GM23338 (cell line): ENCODE measurements at regions not wholly inside any gene's neighbourhood (a gene's known extent, or its start where the extent isn't known, plus 50 kb on each side); places are given as distances from the start of the nearest gene placed in this dataset.

Experiments used
- ATAC-seq: fragments of 200-7000 bp; cut with Tn5 transposase; 3 replicates; pipeline ENCODE4 v1.9.1; 2020
- DNase-seq: peaks from one replicate; pipeline ENCODE4 v3.0.0-alpha.2; 2015; ENCODE audit warnings: low spot score
- H2AFZ ChIP-seq: fragments of 200-600 bp; sonication (generic); 2 replicates; pipeline ENCODE4 v1.8.0; 2016; ENCODE audit warnings: antibody characterized with exemption, mild to moderate bottlenecking, moderate library complexity
- H3F3A ChIP-seq: fragments of 200-600 bp; sonication (generic); replicated peaks from 2 replicates; pipeline ENCODE4 v1.8.0; 2017; ENCODE audit warnings: antibody characterized with exemption, mixed run types, low read depth
- H3K27ac ChIP-seq: fragments of 200-600 bp; sonication (generic); 2 replicates; pipeline ENCODE4 v1.6.1; 2016; ENCODE audit warnings: low read depth
- H3K27me3 ChIP-seq: fragments of 200-600 bp; sonication (generic); 2 replicates; pipeline ENCODE4 v1.8.0; 2016; ENCODE audit warnings: mild to moderate bottlenecking, mixed run types, moderate library complexity; ENCODE audit not compliant: insufficient read depth
- H3K36me3 ChIP-seq: fragments of 200-600 bp; sonication (generic); 2 replicates; pipeline ENCODE4 v1.8.0; 2016; ENCODE audit warnings: mild to moderate bottlenecking; ENCODE audit not compliant: insufficient read depth
- H3K4me1 ChIP-seq: fragments of 200-600 bp; sonication (generic); 2 replicates; pipeline ENCODE4 v1.8.0; 2016; ENCODE audit warnings: mild to moderate bottlenecking, moderate library complexity; ENCODE audit not compliant: insufficient read depth
- H3K4me2 ChIP-seq: fragments of 200-600 bp; sonication (generic); 2 replicates; pipeline ENCODE4 v1.7.1; 2017; ENCODE audit warnings: mixed run types
- H3K4me3 ChIP-seq: fragments of 200-600 bp; sonication (generic); 2 replicates; pipeline ENCODE4 v1.6.1; 2016; ENCODE audit warnings: mixed run types
- H3K79me2 ChIP-seq: fragments of 200-600 bp; sonication (generic); replicated peaks from 2 replicates; pipeline ENCODE4 v1.8.0; 2017; ENCODE audit warnings: mild to moderate bottlenecking; ENCODE audit not compliant: insufficient read depth
- H3K9me2 ChIP-seq: fragments of 200-600 bp; sonication (generic); 2 replicates; pipeline ENCODE4 v1.8.0; 2017; ENCODE audit not compliant: insufficient read depth
- H4K20me1 ChIP-seq: fragments of 200-600 bp; sonication (generic); replicated peaks from 2 replicates; pipeline ENCODE4 v1.8.0; 2017; ENCODE audit warnings: mild to moderate bottlenecking; ENCODE audit not compliant: insufficient read depth
- H3K27ac Mint-ChIP-seq: 2 replicates; pipeline ENCODE4 v1.8.0; 2020; ENCODE audit warnings: inconsistent platforms, mild to moderate bottlenecking, moderate library complexity, mixed read lengths
- H3K27me3 Mint-ChIP-seq: 3 replicates; pipeline ENCODE4 v1.8.0; 2022; ENCODE audit warnings: low read depth, mild to moderate bottlenecking, moderate library complexity, mixed read lengths, inconsistent platforms; ENCODE audit not compliant: insufficient read depth, poor library complexity
- H3K36me3 Mint-ChIP-seq: 3 replicates; pipeline ENCODE4 v1.8.0; 2021; ENCODE audit warnings: low read depth, mild to moderate bottlenecking, inconsistent platforms, moderate library complexity, mixed read lengths
- H3K4me1 Mint-ChIP-seq: 3 replicates; pipeline ENCODE4 v1.8.0; 2020; ENCODE audit warnings: mild to moderate bottlenecking, inconsistent platforms, mixed read lengths
- H3K4me3 Mint-ChIP-seq: 3 replicates; pipeline ENCODE4 v1.8.0; 2021; ENCODE audit warnings: moderate library complexity, mild to moderate bottlenecking, inconsistent platforms, mixed read lengths
- H3K9me3 Mint-ChIP-seq: 3 replicates; pipeline ENCODE4 v1.8.0; 2020; ENCODE audit warnings: moderate library complexity, mild to moderate bottlenecking, inconsistent platforms, mixed read lengths
- CREB1 ChIP-seq: fragments of 250-450 bp; sonication (Bioruptor Pico); IDR thresholded peaks from 2 replicates; pipeline ENCODE4 v1.5.0; 2020; ENCODE audit warnings: low read depth, mild to moderate bottlenecking, moderate library complexity
- EZH2 ChIP-seq: fragments of 200-600 bp; sonication (generic); IDR thresholded peaks from one replicate; pipeline ENCODE4 v1.8.0; 2017; ENCODE audit warnings: antibody characterized with exemption, mild to moderate bottlenecking, low read depth; ENCODE audit not compliant: unreplicated experiment
- EZH2phosphoT487 ChIP-seq: fragments of 200-600 bp; sonication (generic); IDR thresholded peaks from one replicate; pipeline ENCODE4 v1.8.1; 2018; ENCODE audit warnings: antibody characterized with exemption; ENCODE audit not compliant: unreplicated experiment
- JUNB ChIP-seq: IDR thresholded peaks from one replicate; pipeline ENCODE4 v1.6.1; 2016; ENCODE audit warnings: antibody characterized with exemption; ENCODE audit not compliant: unreplicated experiment
- POLR2AphosphoS5 ChIP-seq: IDR thresholded peaks from 2 replicates; pipeline ENCODE4 v1.6.1; 2016; ENCODE audit warnings: antibody characterized with exemption, low read depth
- REST ChIP-seq: IDR thresholded peaks from one replicate; pipeline ENCODE4 v1.6.1; 2018; ENCODE audit warnings: antibody characterized with exemption; ENCODE audit not compliant: unreplicated experiment
- STAT1 ChIP-seq: IDR thresholded peaks from one replicate; pipeline ENCODE4 v1.6.1; 2016; ENCODE audit warnings: antibody characterized with exemption; ENCODE audit not compliant: unreplicated experiment
- ZNF114 ChIP-seq: fragments of 250-450 bp; sonication (Bioruptor Pico); IDR thresholded peaks from 2 replicates; pipeline ENCODE4 v1.5.0; 2020; ENCODE audit warnings: mild to moderate bottlenecking, moderate library complexity
- ZNF331 ChIP-seq: fragments of 250-450 bp; sonication (Bioruptor Pico); IDR thresholded peaks from 2 replicates; pipeline ENCODE4 v1.5.0; 2020; ENCODE audit warnings: low read depth, mild to moderate bottlenecking, moderate library complexity
- TF ChIP-seq, protein P1 (sequence below), 2 experiments: fragments of 200-600 bp in 1 of 2; sonication (generic) in 1 of 2; conservative IDR thresholded peaks; 2 replicates each; pipeline versions ENCODE4 v1.5.1 to v1.6.1; 2016 to 2017; ENCODE audit warnings: antibody characterized with exemption in 2 of 2, low read depth in 2 of 2, mild to moderate bottlenecking in 2 of 2, moderate library complexity in 1 of 2
- TF ChIP-seq, protein P2 (sequence below): IDR thresholded peaks from 2 replicates; pipeline ENCODE4 v1.6.1; 2016; ENCODE audit warnings: antibody characterized with exemption

GRCh38 chr4:163915896-163916295, 421.4 kb downstream of the TMA16 start:
- Histone ChIP-seq H3F3A (no peaks in the 10 kb centered on the region), H3K4me1 (peaks cover 8% of the 10 kb centered on the region), H3K27me3 (no peaks in the 10 kb centered on the region), H3K27ac (no peak overlapping the region), H3K9me2 (no peaks in the 10 kb centered on the region), H3K4me2 (no peak overlapping the region), H4K20me1 (no peaks in the 10 kb centered on the region), H2AFZ (no peak overlapping the region), H3K4me3 (no peak overlapping the region), H3K36me3 (no peaks in the 10 kb centered on the region), H3K79me2 (no peaks in the 10 kb centered on the region)
- TF ChIP-seq REST: no peak
- TF ChIP-seq, protein P1, sequence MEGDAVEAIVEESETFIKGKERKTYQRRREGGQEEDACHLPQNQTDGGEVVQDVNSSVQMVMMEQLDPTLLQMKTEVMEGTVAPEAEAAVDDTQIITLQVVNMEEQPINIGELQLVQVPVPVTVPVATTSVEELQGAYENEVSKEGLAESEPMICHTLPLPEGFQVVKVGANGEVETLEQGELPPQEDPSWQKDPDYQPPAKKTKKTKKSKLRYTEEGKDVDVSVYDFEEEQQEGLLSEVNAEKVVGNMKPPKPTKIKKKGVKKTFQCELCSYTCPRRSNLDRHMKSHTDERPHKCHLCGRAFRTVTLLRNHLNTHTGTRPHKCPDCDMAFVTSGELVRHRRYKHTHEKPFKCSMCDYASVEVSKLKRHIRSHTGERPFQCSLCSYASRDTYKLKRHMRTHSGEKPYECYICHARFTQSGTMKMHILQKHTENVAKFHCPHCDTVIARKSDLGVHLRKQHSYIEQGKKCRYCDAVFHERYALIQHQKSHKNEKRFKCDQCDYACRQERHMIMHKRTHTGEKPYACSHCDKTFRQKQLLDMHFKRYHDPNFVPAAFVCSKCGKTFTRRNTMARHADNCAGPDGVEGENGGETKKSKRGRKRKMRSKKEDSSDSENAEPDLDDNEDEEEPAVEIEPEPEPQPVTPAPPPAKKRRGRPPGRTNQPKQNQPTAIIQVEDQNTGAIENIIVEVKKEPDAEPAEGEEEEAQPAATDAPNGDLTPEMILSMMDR (conservative IDR thresholded peaks at IDR 0.05; ENCODE audit: low read depth in 2 of 2): no peak
- TF ChIP-seq ZNF114: no peak
- no peak for TF ChIP-seq STAT1
- no peak for TF ChIP-seq EZH2
- no peak for TF ChIP-seq ZNF331
- Mint-ChIP-seq H3K4me1 (peaks cover 10% of the 10 kb centered on the region; the same call in 2 of the 3 replicates), H3K9me3 (no peaks in the 10 kb centered on the region), H3K27me3 (no peaks in the 10 kb centered on the region), H3K4me3 (no peak overlapping the region), H3K27ac (no peak overlapping the region), H3K36me3 (no peaks in the 10 kb centered on the region)
- DNase-seq (no peak), ATAC-seq (no peak)

DNA sequence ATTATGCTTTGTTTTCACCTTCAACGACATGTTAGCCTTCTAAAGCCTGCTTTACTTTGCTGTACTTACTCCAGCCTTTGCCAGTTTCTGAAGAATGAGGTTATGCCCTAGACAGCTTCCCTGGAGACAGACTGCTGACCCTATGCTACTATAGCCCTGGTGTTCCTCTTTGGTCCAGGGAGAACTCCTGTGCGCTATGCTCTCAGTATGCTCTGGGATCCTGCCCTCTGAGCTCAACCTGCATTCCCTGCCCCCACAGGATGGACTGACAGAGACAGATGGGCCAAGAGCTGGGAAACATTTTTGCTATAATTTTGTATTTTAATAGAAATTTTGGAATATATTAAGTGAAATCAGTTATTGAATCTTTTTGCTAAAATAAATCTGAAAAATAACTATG, 425.9 kb downstream of the TMA16 start:
- no peaks in the 10 kb centered on the region for H4K20me1 ChIP-seq
- H3K9me2 ChIP-seq: no peaks in the 10 kb centered on the region
- Mint-ChIP-seq H3K4me1 (peaks cover 2% of the 10 kb centered on the region; the same call in 2 of the 3 replicates), H3K4me3 (no peak overlapping the region), H3K27me3 (no peaks in the 10 kb centered on the region), H3K9me3 (no peaks in the 10 kb centered on the region), H3K27ac (no peak overlapping the region), H3K36me3 (no peaks in the 10 kb centered on the region)
- no peak overlapping the region for H3K4me3 ChIP-seq
- H3K27me3 ChIP-seq: no peaks in the 10 kb centered on the region
- H3F3A ChIP-seq: no peaks in the 10 kb centered on the region
- ATAC-seq: peak; percentile 80
- DNase-seq: peak; percentile 21
- H3K27ac ChIP-seq: no peak overlapping the region
- H3K79me2 ChIP-seq: no peaks in the 10 kb centered on the region
- H3K4me1 ChIP-seq: no peaks in the 10 kb centered on the region
- H3K4me2 ChIP-seq: no peak overlapping the region
- no peaks in the 10 kb centered on the region for H3K36me3 ChIP-seq
- no peak overlapping the region for H2AFZ ChIP-seq
- TF ChIP-seq JUNB: no peak
- TF ChIP-seq, protein P2, sequence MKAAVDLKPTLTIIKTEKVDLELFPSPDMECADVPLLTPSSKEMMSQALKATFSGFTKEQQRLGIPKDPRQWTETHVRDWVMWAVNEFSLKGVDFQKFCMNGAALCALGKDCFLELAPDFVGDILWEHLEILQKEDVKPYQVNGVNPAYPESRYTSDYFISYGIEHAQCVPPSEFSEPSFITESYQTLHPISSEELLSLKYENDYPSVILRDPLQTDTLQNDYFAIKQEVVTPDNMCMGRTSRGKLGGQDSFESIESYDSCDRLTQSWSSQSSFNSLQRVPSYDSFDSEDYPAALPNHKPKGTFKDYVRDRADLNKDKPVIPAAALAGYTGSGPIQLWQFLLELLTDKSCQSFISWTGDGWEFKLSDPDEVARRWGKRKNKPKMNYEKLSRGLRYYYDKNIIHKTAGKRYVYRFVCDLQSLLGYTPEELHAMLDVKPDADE: no peak
- TF ChIP-seq ZNF114: no peak
- TF ChIP-seq, protein P1 (conservative IDR thresholded peaks at IDR 0.05; ENCODE audit: low read depth in 2 of 2): no peak
- no peak for TF ChIP-seq ZNF331
- TF ChIP-seq CREB1: no peak
- no peak for TF ChIP-seq EZH2phosphoT487
- no peak for TF ChIP-seq STAT1
- no peak for TF ChIP-seq POLR2AphosphoS5
- TF ChIP-seq EZH2: no peak
- TF ChIP-seq REST: no peak
